Medulla oblongata (tissue), 1 donor: ENCODE measurements at regions not wholly inside any gene's neighbourhood (a gene's known extent, or its start where the extent isn't known, plus 50 kb on each side); places are given as distances from the start of the nearest gene placed in this dataset.

Source experiments
- DNase-seq: peaks from one replicate; pipeline ENCODE4 v3.0.0-alpha.2; 2015; ENCODE audit errors: extremely low spot score

DNA sequence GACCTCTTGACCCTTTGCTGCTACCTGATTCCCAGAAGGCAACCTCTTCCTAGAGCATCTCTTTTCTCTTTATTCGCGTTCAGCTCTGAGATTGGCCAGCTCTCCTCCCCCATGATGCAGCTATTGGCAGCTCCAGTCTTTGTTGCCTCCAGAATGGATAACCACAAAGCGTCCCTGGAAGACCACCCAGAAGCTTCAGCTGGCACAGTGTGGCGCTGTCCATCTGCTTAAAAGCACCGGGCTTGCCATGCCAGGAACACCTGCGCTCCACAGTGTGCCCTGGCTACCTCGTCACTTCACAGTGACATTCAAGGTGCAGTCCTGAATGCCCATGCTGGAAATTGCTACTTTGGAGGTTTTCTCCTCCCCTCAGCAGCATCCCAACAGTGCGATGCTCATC, 353.9 kb downstream of the LMO4 start:
- no peak for DNase-seq

GRCh38 chr1:87683196-87683956, 354.7 kb downstream of the LMO4 start:
- DNase-seq, result no peak

DNA sequence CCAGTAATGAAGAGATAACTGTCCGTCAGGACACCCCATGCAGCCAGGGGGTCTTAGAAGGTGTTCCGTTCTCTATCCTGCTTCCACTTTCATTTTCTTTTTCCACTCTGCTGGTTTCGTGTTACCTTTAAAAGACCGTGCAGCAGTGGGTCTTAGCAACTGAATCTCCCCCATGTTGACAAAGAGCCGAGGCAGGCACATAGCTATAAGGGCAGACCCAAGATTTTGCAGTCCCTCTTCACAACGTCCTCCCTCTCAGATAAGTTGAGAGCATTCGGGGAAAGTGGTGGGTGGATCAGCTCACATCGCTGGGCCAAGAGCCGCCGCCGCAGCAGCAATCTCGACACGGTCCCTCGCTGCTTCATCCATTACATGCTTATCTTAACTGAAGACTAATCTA, 355.5 kb downstream of the LMO4 start:
- peak; percentile 13 for DNase-seq

DNA sequence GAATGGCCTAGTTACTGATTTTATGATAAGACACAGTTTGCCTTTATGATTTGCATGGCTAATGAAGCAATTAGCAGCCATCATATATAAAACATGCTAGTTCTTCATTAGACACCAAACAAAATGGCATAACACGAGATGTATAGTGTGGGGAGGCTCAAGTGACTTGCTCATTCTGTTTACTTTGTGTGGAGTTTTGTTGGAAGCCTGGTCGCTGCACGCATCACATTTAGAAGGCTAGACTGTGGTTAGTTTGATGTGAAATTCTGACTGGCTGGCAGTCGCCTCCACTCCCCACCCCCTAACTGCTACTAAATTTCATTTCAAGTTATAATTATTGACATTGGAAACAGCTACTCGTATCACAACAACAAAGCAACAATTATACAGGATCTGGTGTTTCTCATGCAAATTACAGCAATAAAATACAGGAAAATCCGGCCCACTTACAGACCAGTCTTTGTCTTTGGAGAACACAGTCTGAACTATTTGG, 356.1 kb downstream of the LMO4 start:
- DNase-seq, result peak; percentile 47

- DNase-seq, result peak; percentile 15
Observed at GRCh38 chr1:87685311-87686135, 356.8 kb downstream of the LMO4 start.

DNA sequence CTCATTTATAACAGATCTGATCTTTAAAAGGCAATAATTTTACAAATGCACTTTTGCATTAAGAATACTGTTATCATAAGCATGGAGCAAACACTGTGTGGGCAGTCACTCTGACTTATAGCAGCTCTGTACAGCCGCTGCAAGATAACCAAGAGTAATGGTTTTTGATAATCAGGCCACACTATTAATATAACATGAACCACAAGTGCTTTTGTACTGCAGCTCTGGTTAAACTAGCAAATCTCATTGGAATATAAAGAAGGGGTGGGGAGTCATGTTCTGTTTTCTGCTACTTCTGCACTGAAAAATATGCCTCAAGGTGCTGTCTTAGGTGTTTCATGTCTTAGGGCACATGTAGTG, 357.4 kb downstream of the LMO4 start:
- no peak for DNase-seq

GRCh38 chr1:87686671-87687070, 358.0 kb downstream of the LMO4 start:
- no peak for DNase-seq

DNA sequence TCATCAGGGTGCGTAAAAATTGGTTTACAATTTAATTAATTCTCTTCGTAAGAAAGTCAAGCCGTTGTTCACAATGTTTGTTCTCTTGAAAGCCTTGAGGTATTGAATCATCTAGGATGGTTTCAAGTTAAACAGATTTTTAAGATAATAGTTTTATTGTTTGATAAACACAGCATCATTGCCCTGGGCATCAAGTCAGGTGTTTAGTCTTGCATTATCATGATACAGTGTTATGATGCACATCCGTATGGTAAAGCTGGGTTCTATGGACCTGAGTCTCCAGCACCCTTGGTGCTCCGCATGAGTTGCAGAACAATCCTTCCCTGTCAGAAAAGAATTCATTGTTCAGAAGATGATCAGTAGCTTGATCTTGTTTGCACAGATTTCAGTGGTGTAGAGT, 359.5 kb downstream of the LMO4 start:
- DNase-seq, result no peak

- DNase-seq, result no peak
Observed at GRCh38 chr1:87689487-87689886, 360.8 kb downstream of the LMO4 start.

DNA sequence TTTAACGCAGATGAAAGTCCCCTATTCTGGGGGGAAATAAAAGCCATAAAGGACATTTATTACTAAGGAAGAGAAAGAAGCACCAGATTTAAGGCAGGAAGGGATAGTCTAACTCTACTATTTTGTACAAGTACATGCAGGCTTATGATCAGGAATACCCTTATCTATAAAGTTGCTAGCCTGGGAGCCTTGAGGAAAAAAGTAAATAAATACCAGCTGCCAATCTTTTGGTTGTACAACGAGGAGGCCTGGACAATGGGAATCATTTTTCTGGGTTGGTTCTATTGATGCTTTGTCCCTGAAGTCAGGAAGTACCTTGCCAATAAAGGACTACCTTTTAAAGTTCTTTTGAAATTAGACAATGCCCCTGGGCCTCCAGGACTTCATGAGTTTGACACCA, 367.8 kb downstream of the LMO4 start:
- no peak for DNase-seq

- DNase-seq, result no peak
Observed at GRCh38 chr1:87702455-87702854, 373.8 kb downstream of the LMO4 start.

DNA sequence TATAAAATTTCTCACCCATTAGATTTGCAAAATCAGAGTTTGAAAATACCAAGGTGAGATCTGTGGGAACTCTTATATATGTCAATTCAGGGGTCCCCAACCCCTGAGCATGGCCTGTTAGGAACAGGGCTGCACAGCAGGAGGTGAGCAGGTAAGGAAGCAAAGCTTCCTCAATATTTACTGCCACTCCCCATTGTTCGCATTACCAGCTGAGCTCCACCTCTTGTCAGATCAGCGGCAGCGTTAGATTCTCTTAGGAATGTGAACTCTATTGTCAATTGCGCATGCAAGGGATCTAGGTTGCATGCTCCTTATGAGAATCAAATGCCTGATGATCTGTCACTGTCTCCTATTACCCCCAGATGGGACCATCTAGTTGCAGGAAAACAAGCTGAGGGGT, 376.6 kb downstream of the LMO4 start:
- no peak for DNase-seq

GRCh38 chr1:87706203-87706602, 377.5 kb downstream of the LMO4 start:
- DNase-seq, result no peak

DNA sequence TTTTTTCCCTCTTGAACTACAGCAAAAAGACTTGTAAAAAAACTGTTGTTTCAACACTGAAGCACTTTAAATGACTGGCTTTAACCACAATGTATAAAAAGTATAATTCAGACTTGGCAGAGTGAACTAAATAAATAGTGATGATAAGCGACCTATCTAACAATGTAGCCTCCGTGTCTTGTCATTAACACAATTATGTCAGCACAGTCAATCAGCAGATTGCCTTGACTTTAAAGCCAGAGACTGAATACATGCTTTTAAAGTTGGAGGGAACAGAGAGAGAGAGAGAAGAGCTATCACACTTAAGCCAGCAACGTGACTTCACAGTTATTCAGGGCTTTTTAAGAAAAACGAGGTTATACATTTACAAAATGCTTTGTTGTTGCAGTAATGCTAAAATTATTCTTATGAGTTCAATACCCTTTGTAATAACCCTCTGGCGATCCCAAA, 378.1 kb downstream of the LMO4 start:
- no peak for DNase-seq

DNA sequence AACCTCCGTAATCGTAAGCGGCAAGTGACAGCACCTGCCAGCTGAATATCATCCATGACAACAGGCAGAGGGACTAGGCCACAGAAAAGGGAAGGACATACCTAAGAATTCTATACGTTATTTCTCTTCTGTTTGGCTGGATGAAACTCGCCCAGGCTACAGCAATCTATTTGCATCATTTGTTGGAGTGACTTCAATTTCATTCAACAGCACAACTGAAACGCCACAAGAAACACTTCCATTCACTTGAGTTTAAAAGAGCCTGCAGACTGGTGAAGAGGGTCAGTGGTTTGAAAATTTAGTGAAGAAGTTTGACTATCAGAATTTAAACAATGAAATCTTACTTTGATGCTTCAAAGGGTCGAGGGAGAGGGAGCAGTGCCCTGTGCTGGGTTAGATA, 378.7 kb downstream of the LMO4 start:
- DNase-seq, result no peak

DNA sequence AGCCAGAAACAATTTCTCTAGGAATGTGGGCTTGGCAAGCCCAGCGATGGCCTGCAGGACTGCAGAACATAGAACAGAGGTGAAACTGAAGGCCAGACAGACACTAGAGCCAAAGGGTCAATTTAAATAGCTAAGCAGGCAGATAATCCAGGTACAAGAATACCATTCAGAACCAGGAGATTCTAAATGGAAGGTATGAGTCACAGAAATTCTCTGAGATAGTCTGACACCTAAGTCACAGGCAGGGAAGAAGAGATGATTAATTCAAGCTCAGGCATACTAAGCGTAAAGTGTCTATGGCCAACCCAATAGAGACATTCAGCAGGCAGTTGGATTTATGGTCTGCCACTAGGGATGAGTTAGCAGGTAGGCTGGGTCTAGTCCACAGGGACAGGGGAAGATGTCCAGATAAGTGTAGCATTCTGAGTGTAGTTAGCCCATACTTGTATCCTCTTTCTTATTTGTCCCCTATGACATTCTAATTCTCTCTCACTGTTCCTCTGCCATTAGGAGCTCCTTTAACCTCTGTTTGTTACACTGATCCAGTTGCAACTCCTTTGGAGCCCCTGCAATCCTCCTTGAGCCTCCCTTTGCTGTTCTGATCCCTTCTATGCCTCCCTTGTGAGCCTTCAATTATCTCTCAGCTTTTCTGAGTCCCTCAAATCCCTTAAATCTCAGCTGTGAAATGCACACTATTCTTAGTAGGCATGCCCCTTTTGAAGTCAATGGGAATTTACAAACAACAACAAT, 383.8 kb downstream of the LMO4 start:
- no peak for DNase-seq

DNA sequence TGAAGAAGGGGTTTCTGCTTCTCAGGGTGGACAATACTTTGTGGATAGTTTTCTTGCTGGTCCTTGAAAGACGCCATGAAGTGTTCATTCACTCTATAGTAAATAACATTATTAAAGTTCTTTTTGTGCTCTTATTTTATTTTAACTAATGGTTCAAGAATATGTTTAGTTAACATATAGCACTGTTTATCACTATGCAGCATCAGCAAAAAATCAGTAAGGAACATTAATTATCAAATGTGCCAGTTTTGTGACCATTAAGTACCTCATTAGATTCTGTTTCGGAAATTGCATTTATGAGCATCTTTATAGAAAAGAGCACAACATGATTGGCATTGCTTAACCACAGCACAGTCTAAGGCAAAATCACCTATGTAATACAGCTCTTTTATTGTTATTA, 385.6 kb downstream of the LMO4 start:
- DNase-seq, result no peak

DNA sequence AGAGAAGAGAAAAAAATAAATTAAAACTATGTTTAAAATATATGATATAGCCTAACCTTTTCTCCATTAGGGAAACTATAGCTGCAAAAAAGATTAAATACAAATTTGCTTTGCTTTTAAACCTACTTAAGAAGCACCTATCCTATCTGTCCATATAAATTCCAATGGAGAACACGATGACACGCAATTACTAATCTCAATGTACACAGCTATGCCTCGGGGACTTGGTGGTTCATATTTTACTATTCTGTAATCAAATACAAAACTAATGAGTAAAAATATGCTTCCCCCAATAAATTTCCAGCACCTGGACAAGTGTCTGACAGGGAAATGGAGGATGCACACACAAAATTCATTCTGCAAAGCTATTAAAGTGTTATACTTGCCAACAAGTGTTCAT, 386.4 kb downstream of the LMO4 start:
- DNase-seq, result no peak

- no peak for DNase-seq
Observed at GRCh38 chr1:87715471-87715870, 386.8 kb downstream of the LMO4 start.

GRCh38 chr1:87717157-87717670, 388.5 kb downstream of the LMO4 start:
- DNase-seq, result no peak

DNA sequence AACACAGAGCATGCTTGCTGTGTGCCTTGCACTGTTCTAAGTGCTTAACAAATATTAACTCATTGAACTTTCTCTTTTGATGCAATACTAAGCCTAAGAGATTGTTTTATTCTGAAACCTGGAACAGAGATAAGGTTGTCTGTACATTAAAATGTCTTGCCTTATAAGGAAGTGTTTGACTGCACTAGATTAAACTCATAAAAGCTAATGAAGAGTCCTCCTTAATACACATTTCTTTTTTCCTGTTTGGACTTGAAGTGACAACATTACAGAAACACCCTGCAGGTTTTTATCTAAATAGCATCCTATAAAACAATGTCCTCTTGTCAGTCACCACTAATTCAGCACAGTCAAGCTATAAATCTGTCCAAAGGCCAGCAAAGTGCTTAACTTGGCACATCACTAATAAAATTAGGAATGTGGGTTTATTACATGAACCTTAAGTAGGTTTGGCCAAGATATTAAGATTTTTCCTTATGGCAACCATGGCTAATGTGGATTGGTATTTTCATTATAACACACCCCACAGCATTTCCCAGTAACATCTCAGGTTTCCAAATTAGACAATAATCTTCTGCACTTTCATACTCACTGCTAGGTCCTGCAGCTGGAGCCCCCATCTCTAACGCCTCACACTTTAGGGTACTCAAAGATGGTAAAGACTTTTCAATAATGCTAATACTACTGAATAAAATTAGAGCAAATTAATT, 389.7 kb downstream of the LMO4 start:
- DNase-seq, result no peak
